PFSK-1 (cell line): ENCODE measurements at regions not wholly inside any gene's neighbourhood (a gene's known extent, or its start where the extent isn't known, plus 50 kb on each side); places are given as distances from the start of the nearest gene placed in this dataset.

Experiments used
- POLR2AphosphoS5 ChIP-seq: IDR thresholded peaks from 2 replicates; pipeline ENCODE4 v1.6.1; 2012; ENCODE audit warnings: low read depth, mild to moderate bottlenecking, control low read depth, low read length, moderate library complexity
- REST ChIP-seq, 2 experiments: IDR thresholded peaks; 2 replicates each; pipeline versions ENCODE4 v1.6.1 to v1.8.0; 2011 to 2012; ENCODE audit warnings: low read depth in 2 of 2, low read length in 2 of 2, control low read depth in 1 of 2, inconsistent platforms in 1 of 2, mild to moderate bottlenecking in 1 of 2, moderate library complexity in 1 of 2; ENCODE audit not compliant: insufficient read depth in 1 of 2
- SIN3A ChIP-seq: IDR thresholded peaks from 2 replicates; pipeline ENCODE4 v1.6.1; 2012; ENCODE audit warnings: mild to moderate bottlenecking, low read length, moderate library complexity, borderline replicate concordance; ENCODE audit not compliant: insufficient read depth

GRCh38 chr2:234409590-234409989 lies 87.3 kb downstream of the ARL4C start:
- no peak for TF ChIP-seq POLR2AphosphoS5
- no peak for TF ChIP-seq SIN3A
- TF ChIP-seq REST (IDR thresholded peaks at IDR 0.05; ENCODE audit: insufficient read depth in 1 of 2, low read depth in 2 of 2, low read length in 2 of 2), result no peak
